ENCODE measurements at regions not wholly inside any gene's neighbourhood (a gene's known extent, or its start where the extent isn't known, plus 50 kb on each side); places are given as distances from the start of the nearest gene placed in this dataset.

- H3K4me1 Mint-ChIP-seq (ENCODE audit: low read depth): no peaks in the 10 kb centered on the region
- H3K27me3 Mint-ChIP-seq (ENCODE audit: insufficient read depth): no peaks in the 10 kb centered on the region
- H3K36me3 Mint-ChIP-seq (ENCODE audit: low read depth): no peaks in the 10 kb centered on the region
- H3K27ac Mint-ChIP-seq: no peak overlapping the region
- DNase-seq: no peak
- TF ChIP-seq, protein P1, sequence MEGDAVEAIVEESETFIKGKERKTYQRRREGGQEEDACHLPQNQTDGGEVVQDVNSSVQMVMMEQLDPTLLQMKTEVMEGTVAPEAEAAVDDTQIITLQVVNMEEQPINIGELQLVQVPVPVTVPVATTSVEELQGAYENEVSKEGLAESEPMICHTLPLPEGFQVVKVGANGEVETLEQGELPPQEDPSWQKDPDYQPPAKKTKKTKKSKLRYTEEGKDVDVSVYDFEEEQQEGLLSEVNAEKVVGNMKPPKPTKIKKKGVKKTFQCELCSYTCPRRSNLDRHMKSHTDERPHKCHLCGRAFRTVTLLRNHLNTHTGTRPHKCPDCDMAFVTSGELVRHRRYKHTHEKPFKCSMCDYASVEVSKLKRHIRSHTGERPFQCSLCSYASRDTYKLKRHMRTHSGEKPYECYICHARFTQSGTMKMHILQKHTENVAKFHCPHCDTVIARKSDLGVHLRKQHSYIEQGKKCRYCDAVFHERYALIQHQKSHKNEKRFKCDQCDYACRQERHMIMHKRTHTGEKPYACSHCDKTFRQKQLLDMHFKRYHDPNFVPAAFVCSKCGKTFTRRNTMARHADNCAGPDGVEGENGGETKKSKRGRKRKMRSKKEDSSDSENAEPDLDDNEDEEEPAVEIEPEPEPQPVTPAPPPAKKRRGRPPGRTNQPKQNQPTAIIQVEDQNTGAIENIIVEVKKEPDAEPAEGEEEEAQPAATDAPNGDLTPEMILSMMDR (IDR thresholded peaks at IDR 0.05): no peak
- H3K9me3 Mint-ChIP-seq: peaks cover 4% of the 10 kb centered on the region
- no peak overlapping the region for H3K4me3 Mint-ChIP-seq
Observed at GRCh38 chrX:113947548-113947947, 636.3 kb upstream of the HTR2C start.

- Mint-ChIP-seq H3K27me3 (ENCODE audit: insufficient read depth) (no peaks in the 10 kb centered on the region; the same call in 1 of the 2 replicates), H3K36me3 (ENCODE audit: low read depth) (no peaks in the 10 kb centered on the region), H3K4me1 (ENCODE audit: low read depth) (no peaks in the 10 kb centered on the region), H3K9me3 (peaks cover 4% of the 10 kb centered on the region; the same call in 1 of the 2 replicates), H3K27ac (no peak overlapping the region), H3K4me3 (no peak overlapping the region)
- TF ChIP-seq, protein P1 (IDR thresholded peaks at IDR 0.05): no peak
- DNase-seq: no peak
Observed at GRCh38 chrX:113935518-113935917, 648.4 kb upstream of the HTR2C start.

DNA sequence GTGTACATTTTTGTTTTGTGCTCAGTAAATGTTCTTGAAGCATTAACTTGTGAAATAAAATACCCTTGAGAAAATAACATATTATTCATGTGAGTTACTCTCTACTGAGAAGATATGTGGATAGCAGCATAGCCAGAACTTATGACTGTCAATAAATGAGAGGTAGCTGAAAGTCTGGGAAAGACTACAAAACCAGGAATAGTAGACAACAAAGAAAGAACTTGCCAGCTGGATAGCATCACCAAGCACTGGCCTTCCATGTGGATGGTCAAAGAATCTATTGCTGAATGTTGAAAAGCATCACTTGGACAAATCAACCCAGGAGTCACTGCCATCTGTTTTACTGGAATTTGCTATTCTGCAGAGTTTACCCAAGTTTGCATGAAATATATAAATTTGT lies 650.0 kb upstream of the HTR2C start:
- H3K27ac Mint-ChIP-seq: no peak overlapping the region
- no peak for DNase-seq
- no peaks in the 10 kb centered on the region; the same call in 1 of the 2 replicates for H3K27me3 Mint-ChIP-seq (ENCODE audit: insufficient read depth)
- no peaks in the 10 kb centered on the region for H3K4me1 Mint-ChIP-seq (ENCODE audit: low read depth)
- no peaks in the 10 kb centered on the region for H3K36me3 Mint-ChIP-seq (ENCODE audit: low read depth)
- peaks cover 8% of the 10 kb centered on the region; the same call in 1 of the 2 replicates for H3K9me3 Mint-ChIP-seq
- no peak overlapping the region for H3K4me3 Mint-ChIP-seq
- TF ChIP-seq, protein P1 (IDR thresholded peaks at IDR 0.05): no peak

GRCh38 chrX:113929004-113929403 lies 654.9 kb upstream of the HTR2C start:
- peaks cover 3% of the 10 kb centered on the region; the same call in 1 of the 2 replicates for H3K9me3 Mint-ChIP-seq
- DNase-seq: no peak
- H3K4me3 Mint-ChIP-seq: no peak overlapping the region
- no peak overlapping the region for H3K27ac Mint-ChIP-seq
- H3K27me3 Mint-ChIP-seq (ENCODE audit: insufficient read depth): no peaks in the 10 kb centered on the region; the same call in 1 of the 2 replicates
- no peaks in the 10 kb centered on the region for H3K36me3 Mint-ChIP-seq (ENCODE audit: low read depth)
- TF ChIP-seq, protein P1 (IDR thresholded peaks at IDR 0.05): 0 out of 2 replicates have a peak, but pooled peaks have one; percentile 18
- no peaks in the 10 kb centered on the region for H3K4me1 Mint-ChIP-seq (ENCODE audit: low read depth)

- Mint-ChIP-seq H3K4me1 (ENCODE audit: low read depth) (no peaks in the 10 kb centered on the region), H3K9me3 (peaks cover 6% of the 10 kb centered on the region), H3K27me3 (ENCODE audit: insufficient read depth) (no peaks in the 10 kb centered on the region), H3K36me3 (ENCODE audit: low read depth) (no peaks in the 10 kb centered on the region), H3K4me3 (no peak overlapping the region), H3K27ac (no peak overlapping the region)
- no peak for DNase-seq
- TF ChIP-seq, protein P1 (IDR thresholded peaks at IDR 0.05): no peak
Observed at GRCh38 chrX:113920661-113921060, 663.2 kb upstream of the HTR2C start.

DNA sequence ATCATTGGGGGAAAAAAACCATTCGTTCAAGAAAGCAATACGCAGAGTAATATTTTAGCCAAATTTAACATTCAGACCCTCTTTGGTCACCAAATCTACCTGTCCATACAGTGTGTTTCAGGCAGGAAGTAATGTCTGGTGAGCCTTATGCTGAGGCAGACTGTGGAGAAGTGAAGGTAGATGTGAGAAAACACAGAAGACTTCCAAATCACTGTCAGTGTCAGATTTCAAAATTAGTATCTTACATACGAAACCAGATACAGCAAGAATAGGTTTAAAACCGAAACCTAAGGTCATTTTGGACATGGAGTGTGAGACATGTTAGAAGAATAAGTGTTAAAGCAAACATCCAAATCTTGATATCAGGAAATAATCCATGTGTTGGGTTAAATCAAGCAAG lies 664.5 kb upstream of the HTR2C start:
- no peak for DNase-seq
- Mint-ChIP-seq H3K36me3 (ENCODE audit: low read depth) (no peaks in the 10 kb centered on the region), H3K9me3 (peaks cover 6% of the 10 kb centered on the region), H3K27me3 (ENCODE audit: insufficient read depth) (no peaks in the 10 kb centered on the region), H3K4me3 (no peak overlapping the region), H3K27ac (no peak overlapping the region), H3K4me1 (ENCODE audit: low read depth) (no peaks in the 10 kb centered on the region)
- TF ChIP-seq, protein P1 (IDR thresholded peaks at IDR 0.05): no peak

Data from HFFc6 (cell line).